LNCaP clone FGC (cell line): ENCODE measurements at regions not wholly inside any gene's neighbourhood (a gene's known extent, or its start where the extent isn't known, plus 50 kb on each side); places are given as distances from the start of the nearest gene placed in this dataset.

Experiments
- DNase-seq: peaks from one replicate; pipeline ENCODE4 v3.0.0-alpha.2; 2011; ENCODE audit warnings: low read depth
- H3K4me3 ChIP-seq: 2 replicates; pipeline ENCODE4 v1.5.1; 2011; ENCODE audit warnings: mild to moderate bottlenecking, low read depth, low read length, control low read depth
- TF ChIP-seq, protein P1 (sequence below): IDR thresholded peaks from 2 replicates; pipeline ENCODE4 v1.5.1; 2012; ENCODE audit warnings: mild to moderate bottlenecking; ENCODE audit not compliant: control insufficient read depth, insufficient read depth; ENCODE audit errors: extremely low read depth

DNA sequence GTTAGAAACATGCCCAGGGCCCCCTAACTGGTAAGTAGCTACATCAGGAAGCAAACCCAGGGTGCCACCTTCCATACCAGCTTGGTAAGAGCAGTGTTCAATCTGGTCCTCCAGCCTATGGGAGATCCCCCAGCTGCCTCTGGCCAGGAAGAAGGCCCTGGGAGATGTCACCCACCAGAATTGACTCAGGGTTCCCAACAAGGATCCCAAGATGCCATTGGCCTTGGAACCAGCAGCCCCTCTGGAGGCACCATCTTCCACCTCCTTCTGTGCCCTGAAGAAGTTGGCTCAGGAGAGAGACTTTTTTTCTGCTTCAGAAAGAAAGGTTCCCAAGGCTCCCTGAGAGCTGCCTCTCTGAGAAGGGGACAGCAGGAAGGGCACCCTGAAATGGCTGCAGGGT is 56.6 kb upstream of the IL17B start:
- DNase-seq, result no peak
- TF ChIP-seq, protein P1, sequence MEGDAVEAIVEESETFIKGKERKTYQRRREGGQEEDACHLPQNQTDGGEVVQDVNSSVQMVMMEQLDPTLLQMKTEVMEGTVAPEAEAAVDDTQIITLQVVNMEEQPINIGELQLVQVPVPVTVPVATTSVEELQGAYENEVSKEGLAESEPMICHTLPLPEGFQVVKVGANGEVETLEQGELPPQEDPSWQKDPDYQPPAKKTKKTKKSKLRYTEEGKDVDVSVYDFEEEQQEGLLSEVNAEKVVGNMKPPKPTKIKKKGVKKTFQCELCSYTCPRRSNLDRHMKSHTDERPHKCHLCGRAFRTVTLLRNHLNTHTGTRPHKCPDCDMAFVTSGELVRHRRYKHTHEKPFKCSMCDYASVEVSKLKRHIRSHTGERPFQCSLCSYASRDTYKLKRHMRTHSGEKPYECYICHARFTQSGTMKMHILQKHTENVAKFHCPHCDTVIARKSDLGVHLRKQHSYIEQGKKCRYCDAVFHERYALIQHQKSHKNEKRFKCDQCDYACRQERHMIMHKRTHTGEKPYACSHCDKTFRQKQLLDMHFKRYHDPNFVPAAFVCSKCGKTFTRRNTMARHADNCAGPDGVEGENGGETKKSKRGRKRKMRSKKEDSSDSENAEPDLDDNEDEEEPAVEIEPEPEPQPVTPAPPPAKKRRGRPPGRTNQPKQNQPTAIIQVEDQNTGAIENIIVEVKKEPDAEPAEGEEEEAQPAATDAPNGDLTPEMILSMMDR, result no peak
- H3K4me3 ChIP-seq, result no peak overlapping the region

DNA sequence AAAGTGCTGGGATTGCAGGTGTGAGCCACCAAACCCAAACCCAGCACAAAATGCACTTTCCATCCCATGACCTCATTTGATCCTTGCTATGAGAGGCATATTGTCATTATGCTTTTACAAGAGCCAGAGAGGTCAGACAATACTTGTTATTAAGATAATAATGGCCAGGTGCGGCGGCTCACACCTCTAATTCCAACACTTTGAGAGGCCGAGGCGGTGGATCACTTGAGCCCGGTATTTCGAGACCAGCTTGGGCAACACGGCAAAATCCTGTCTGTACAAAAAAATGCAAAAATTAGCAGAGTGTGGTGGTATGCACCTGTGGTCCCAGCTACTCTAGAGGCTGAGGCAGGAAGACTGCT is 55.9 kb upstream of the IL17B start:
- TF ChIP-seq, protein P1, result no peak
- no peak for DNase-seq
- no peak overlapping the region for H3K4me3 ChIP-seq

DNA sequence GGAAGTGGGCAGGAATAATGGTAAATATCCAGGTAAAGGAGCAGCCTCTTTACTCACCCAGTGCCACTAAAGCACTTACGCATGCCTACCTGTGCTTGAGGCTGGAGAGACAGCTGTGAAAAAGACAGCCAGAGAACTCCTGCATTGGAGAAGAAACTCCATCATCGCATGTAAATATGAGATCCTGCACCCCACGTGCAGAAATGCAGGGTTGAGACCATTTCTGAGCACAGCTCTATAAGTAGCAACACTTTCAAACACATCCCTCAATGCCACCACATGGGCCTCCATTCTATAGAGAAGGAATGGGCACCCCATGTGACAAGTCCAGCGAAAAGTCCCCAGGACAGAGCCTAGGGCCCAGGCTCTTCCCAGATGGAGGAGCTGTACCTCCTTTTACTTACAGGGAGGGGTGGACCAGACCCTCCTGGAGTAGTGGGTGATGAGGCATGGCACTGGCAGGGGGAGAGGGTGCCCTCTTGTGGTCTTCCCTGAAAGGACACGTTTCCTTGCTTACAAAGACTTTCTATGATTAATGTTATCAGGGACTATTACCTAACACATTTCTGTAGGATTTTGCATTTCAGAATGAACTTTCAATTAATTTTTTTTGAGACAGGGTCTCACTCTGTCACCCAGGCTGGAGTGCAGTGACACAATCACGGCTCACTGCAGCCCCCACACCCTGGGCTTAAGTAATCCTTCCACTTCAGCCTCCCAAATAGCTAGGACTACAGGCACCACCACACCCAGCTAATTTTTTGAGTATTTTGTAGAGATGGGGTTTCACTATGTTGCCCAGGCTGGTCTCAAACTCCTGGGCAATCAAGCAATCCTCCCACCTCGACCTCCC is 55.3 kb upstream of the IL17B start:
- TF ChIP-seq, protein P1, result peak; percentile 83
- no peak overlapping the region for H3K4me3 ChIP-seq
- DNase-seq, result no peak

DNA sequence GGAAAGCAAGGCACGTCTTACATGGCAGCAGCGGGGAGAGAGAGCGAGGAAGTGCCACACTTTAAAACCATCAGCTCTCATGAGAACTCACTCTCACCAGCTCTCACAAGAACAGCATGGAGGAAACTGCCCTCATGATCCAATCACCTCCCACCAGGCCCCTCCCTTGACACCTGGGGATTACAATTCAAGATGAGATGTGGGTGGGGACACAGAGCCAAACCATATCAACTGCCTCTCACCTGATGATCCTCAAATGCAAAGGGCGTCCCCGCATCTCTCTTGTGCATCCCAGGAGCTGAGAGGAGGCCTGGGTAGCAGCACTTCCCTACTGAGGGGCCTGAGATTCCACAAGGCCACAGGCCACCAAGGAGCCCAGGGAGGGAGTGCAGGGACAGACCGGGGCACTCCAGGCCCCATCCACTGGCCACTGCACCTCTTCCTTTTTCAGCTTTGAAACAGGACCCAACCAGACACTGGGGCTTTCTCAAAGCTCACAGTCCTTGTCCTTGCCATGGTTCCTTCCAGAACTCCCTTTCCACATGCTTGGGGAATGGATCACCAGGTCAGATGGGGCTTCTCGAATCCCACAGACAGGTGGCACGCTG is 54.5 kb upstream of the IL17B start:
- H3K4me3 ChIP-seq, result no peak overlapping the region
- TF ChIP-seq, protein P1, result no peak
- no peak for DNase-seq

DNA sequence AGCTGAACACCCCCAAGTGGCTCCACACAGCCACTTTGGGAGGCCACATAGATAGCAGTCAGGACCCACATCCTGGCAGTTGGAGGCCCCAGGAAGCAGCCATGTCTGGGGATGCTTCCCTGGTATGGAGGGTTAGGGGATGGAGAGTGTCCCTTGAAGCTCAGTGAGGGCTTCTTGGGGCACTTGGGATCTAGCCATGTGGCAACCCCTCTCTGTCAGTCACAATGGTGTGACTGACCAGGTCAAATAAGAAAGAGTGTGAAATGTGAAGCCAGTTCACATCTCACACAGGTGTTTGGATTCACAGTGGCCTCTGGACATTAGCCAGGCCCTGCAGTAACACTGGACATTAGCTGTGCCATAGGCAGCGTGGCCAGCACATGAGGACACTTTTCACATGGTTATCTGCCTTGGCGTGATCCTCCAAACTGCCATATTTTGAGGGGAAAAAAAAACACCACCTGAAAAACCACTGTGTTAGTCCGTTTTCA is 53.9 kb upstream of the IL17B start:
- DNase-seq, result no peak
- H3K4me3 ChIP-seq, result no peak overlapping the region
- TF ChIP-seq, protein P1, result no peak

DNA sequence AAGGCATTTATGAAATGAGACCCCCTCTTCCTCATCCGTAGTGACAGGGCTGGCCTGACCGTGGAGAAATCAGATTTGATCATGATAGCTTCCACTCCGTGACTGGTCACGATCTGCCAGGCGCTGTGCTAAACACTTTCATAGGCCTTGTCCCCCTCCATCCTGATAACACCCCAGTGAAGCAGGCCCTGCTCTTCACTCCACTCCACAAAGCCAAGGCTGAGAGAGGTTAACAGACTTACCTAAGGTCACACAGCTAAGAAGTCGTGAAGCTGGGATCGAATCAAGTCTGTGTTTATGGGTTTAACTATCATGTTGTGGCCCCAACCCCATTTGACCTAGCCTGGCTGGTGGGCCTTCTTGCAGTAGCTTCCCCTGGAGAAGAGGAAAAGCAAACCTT is 53.3 kb upstream of the IL17B start:
- TF ChIP-seq, protein P1, result no peak
- no peak for DNase-seq
- H3K4me3 ChIP-seq, result no peak overlapping the region
